Stimulated activated CD4-positive, alpha-beta T cell treated with anti-CD3 and anti-CD28 coated beads, Interleukin-4, amount 100 ng/mL, for 48 hours (primary cell): ENCODE measurements at regions not wholly inside any gene's neighbourhood (a gene's known extent, or its start where the extent isn't known, plus 50 kb on each side); places are given as distances from the start of the nearest gene placed in this dataset.

Source experiments
- DNase-seq, 2 donors: peaks; one replicate each; pipeline ENCODE4 v3.0.0-alpha.2; 2020; ENCODE audit warnings: low read depth in 2 of 2

DNA sequence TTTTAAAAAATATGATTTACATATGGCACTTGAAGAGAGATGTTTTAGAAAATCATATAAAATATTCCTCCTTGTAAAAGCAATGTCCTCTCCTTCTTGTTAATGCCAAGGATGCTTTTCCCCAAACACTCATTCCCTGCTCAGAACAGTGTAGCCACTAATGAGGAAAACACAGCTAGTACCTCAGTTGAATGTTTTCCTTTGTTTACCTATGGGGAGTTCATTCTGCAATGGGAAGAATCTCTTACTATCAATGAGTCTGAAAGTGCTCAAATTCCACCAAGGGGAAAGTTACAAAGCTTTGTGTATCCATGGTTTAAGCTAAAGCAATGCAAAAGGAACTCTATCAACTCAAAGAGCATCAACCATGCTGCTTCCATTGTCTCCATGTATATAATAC, 221.9 kb upstream of the ADGRL2 start:
- DNase-seq = no peak

DNA sequence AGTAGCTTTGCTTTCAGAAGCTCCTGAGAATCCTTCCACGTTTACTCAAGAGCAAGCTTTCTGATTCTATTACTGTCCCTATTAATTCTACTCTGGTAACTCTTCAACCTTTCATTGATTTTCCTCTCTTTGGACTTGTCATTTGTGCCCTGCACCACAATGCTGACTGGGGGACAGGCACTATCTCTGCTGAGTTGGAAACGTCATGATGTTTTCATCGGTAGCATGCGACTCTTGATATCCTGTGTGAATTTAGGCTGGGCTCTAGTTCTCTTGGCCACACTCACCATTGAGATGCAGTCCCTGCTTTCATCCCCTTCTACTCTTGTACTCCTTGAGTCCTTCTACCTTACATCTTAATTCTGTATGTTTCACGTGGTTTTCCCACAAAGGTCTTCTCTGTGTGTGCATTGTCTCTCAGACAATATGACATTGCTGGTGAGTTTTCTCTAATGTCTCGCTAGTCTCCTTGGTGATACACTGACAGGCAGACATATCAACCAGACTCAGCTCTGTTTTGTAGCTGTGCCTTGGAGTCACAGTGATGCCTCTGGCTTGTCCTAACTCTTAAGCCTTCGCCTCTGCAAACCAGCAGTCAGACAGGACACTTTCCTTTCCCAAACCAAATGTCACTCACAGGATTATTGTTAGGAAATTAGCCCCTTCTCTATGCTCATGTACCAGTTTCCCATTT, 223.6 kb upstream of the ADGRL2 start:
- no peak for DNase-seq

DNA sequence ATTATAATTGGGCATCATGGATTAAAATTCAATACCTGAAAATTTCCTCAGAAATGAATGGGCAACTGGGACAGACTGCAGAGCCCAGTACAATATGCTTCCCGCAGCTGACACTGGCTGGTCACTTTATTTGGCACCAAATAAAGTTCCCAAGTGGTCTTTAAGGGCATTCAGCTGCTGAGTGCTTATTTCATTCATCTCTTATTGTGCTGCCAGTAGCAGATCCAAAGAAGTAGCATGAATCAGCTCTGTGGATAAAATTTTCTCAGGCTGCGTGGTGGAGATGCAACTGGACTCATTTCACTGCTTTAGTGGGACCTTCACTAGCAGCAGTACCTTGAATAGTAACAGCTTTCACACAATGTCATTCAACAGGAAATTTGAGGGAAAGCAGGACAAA, 226.3 kb upstream of the ADGRL2 start:
- no peak for DNase-seq

DNA sequence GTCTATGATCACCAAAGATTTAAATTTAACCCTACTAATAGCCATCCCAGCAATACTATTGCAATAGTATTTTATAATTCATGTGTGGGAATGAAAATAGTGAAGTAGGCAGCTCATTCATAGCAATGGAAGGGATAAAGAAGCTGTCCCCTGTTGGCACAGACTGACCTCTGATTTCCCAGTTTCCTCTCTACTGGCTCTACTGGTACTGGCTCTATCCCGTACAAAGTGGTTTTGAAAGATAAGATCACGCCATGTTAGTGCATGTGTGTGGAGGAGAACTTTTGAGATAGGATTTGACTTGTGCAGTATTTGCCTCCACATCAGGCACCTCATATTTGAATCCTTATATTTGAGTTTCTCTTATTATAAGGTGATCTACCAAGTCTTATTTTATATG, 227.3 kb upstream of the ADGRL2 start:
- DNase-seq = no peak

DNA sequence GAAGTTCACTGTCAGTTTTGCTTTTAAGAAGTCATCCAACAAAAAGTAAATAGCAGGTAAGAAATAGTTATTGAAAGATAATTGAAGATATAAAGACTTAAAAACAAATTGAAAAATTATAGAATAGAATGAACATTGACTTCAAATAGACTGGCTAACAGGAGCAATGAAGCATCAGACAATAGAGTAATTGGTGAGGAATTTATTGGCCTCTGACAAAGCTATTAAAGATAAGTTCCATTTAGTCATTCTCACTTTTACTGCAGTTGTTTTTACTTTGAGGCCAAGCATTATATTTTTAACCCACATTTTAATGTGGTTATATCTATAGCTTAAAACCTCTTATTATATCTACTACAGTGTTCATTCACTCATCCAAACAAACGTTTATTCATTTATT, 228.8 kb upstream of the ADGRL2 start:
- DNase-seq = no peak

DNA sequence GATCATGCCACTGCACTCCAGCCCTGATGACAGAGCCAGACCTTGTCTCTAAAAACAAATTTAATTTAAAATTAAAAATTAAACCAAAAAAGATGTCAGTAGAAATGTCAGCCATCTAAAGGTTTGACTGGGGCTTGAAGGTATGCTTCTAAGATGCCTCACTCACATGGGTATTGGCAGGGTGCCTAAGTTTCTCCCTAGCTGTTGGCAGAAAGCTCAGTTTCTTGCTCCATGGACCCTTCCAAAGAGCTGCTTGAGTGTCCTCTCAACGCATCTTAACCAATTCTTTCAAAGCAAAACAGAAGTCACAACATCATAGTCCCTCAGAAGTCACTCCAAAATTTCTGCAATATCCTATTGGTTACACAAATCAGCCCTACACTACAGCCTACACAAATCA, 231.0 kb upstream of the ADGRL2 start:
- DNase-seq = no peak

DNA sequence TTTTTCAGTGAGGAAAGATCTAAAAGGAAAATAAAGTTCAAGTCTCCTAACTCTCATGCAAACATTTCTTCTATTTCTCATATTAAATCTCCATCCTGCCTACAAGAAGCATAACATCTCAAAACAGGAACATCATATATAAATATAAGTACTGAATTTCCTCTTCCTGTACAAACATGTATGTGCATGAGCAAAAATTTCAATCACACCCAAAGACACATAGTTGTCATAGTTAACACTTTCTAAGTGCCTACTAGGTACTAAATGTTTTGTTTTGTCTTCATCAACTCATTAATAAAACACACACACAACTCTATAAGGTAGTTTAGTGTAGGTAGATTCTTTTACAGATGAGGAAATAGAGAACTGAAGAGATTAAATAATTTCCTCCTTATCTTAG, 237.1 kb upstream of the ADGRL2 start:
- no peak for DNase-seq

DNA sequence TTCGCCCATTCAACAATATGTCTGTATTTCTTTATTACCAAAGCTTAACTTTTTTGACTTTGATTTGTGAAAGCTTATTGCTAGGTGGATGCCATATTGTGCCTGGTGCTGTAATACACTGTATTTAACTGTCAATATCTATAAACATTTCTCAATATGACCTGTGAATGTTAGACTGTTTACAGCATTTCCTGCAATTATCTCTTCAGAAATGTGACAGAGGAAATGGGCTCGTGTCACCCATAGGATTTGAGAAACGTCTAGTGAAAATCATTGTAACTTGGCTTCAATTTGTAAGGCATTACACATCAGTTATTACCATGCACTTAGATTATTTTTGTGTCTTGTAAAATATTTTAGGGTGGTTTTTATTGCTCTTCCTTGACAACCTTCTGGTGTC, 237.8 kb upstream of the ADGRL2 start:
- no peak for DNase-seq

DNA sequence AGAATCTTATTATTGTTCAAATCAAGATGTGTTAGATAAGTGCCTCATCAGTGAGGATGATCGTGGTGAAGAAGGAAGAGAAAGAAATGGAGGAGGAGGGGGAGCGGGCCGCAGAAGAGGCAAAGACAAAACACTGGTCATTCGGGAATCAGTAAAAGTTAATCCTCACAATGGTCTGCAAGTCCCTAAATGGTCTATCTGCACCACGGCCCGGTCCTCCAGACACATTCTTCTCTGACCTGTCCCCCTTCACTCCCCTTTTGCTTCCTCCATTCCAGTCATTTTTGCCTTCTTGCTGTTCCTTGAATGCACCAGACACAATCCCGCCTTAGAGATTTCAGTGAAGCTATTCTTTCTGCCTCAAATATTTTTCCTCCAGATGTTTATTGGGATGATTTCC, 240.1 kb upstream of the ADGRL2 start:
- no peak for DNase-seq

DNA sequence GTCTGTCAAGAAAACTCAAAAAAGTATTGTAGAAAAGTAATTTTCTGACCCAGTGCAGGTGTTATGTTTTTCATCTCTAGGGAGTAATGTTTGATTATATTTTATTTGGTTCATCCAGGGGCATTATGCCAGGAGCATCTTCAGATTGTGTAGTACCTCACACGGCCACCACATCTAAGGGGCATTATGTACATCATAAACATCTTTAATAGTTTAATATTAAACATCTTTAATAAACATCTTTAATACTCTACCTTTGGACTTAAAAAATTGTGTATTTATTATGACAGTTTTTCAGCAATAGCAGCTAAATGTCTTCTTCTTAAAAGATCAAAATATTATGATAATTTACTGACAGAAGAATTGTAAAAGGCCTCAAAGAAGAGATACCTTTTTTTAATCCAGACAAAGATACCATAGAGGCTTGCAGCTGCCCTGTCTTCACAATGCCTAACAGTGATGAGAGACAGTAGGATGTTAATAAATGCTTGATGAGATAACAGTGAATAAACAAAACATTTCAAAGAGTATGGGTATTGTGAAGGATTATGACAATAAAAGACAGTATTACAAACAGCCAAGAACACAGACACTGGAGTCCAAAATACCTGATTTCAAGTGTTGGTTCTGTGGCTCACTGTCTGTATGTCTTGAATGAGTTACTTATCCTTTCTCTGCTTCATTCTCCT, 240.9 kb upstream of the ADGRL2 start:
- DNase-seq = no peak

DNA sequence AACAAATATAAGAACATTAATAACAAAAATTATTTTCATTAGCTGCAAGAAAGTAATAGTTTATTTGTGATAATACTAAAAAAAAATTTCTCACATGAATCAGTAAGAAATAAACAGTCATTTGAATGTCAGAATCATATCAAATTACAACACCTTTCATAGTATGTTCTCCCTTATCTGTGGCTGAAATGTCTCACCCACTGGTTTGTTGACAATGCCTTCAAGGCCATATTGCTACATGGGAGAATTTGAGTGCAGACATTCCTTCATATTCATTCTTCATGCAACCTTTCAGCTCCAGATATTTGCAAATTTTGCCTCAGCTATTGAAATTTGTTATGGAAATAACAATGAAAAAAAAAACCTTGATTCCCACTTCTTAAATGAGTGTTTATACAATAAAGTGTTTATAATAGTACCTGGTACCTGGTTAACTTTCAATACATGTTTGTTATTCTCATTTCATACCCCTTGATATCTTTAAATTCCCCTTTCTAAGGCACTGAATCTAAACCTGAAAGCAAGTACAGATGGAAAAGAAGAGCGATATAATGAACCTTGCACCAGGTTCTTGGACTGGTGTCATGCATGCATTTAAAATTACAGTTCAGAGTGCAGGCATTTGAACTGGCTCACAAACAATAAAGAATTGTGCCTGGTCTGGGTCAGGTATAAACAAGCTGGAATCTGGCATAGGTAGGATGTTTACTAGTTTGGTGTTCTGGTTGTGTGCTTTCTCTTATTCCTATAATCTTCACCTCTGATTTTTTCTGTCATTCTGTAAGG, 242.2 kb upstream of the ADGRL2 start:
- DNase-seq = no peak

DNA sequence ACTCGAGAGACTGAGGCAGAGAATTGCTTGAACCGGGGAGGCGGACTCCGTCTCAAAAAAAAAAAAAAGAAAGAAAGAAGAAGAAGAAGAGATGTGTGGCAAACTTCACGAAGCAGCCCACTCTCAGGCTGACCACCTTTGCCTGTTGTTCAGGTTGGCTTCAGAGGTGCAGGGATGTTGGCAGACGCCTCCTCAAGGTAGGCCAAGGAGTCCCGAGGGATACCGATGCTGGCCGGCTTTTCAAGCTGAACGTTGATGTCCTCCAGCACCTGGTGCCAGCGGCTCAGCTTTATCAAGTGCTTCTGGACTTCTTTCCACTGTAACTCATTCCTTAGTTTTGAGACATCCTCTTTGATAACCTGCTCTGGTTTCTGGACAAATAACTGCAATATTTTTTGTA, 243.8 kb upstream of the ADGRL2 start:
- no peak for DNase-seq

DNA sequence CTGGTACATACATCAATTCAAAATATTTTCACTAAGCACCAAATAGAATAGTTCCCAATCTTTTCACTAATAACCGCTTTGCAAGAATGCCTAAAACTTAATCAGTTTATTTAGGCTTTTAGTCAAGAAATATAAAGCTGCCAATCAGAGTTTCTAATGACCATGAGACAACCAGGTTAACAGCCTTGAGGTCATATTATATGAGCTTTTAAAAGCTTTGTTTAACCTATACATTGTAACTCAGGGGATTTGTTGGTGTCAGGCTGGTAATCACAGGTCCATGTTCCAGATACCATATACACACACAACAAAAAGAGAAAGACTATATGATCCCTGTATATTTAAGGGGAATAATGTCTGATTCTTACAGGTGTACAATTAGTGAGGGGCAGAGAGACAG, 246.2 kb upstream of the ADGRL2 start:
- DNase-seq = no peak

DNA sequence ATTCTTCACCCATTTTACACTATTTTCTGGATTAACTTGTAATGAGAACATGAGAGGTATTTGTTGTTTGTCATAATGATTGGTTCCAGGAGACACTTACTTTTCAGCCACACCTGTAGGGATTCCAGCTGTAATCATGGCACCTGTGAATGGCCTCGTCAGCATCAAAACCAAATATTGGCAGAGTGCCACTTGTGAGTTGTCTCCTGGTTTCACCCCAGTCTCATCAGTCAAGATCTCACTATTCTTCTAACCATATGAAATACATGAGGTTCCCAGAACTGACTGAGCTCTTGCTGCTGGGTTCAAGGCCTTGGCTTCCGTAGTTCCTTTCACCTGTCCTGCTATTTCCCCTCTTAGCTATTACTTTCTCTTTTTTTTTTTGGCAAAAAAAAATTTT, 246.6 kb upstream of the ADGRL2 start:
- no peak for DNase-seq

DNA sequence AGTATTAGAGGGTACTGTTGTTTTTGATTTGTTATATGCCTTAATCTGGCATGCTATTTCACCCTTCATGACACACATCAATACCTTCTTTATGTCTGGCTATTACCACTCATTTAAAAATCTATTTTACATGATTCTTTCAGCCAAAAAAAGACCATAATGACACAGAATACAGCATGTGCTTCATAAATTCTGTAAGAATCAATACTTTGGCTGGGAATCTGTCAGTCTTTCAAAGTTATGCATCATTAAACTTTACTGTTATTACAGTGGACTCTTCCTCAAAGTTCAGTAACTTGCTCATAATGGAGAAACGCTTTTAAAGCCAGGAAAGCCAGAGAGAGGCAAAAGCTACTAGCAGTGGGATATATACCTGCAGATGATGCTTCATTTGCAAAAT, 247.2 kb upstream of the ADGRL2 start:
- no peak for DNase-seq

DNA sequence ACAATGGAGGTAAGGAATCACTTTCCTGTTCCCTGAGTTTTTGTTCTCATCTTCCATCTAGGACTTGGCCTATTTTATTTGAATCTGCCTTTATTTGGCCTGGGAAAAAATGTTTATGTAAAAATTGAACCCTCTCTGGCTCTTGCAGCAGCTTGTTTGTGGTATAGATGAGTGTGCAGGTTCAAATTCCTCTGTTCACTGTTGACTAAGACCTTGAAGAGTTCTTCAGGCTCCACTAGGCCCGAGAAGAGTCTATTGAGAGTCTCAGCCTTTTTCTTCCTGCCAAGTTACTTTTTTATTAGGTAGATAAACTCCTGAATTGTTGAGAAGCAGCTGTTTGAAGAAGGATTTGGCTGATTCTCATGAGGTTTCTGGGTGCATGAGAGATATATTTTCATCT, 248.8 kb upstream of the ADGRL2 start:
- no peak for DNase-seq

DNA sequence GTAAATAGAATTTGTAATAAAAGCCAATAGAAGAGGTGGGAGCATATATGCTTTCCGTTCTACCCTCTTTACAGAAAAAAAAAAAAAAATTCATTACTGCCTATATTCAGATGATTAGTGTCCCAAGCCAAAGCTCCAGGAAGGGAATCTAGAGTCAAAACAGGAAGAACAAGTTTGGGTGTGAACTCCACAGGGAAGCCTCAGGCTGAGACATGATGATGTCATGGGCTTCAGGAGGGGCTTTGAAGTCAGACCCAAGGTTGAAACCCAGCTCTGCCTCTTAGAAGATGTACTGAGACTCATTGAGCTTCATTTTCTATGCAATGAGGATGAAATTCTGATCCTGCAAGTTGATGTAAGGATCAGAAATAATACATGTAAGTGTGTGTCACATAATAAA, 250.0 kb upstream of the ADGRL2 start:
- DNase-seq = no peak

DNA sequence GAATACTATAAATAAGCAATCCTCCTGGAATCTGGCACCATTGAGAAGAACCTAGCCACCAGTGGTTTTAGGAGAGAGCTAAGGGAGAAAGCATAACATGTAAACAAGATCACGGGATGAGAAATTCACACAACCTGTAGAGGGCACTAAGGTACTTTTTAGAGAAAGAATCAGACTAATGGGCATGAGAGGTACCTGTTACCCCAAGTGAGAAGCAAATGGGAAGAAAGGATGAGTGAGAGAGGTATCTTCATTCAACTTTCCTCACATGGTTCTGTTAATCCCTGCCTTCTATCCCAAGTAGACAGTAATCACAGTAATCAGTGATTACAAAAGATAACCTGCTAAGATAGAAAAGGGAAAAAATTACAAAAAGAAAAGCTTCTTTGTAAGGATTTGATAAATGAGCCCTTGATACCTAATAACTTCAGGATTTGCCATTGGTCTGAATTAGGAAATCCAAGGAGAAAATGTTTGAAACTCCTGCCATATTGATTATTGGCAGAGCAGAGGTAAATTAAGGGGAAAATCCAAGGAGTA, 251.1 kb upstream of the ADGRL2 start:
- DNase-seq = no peak

DNA sequence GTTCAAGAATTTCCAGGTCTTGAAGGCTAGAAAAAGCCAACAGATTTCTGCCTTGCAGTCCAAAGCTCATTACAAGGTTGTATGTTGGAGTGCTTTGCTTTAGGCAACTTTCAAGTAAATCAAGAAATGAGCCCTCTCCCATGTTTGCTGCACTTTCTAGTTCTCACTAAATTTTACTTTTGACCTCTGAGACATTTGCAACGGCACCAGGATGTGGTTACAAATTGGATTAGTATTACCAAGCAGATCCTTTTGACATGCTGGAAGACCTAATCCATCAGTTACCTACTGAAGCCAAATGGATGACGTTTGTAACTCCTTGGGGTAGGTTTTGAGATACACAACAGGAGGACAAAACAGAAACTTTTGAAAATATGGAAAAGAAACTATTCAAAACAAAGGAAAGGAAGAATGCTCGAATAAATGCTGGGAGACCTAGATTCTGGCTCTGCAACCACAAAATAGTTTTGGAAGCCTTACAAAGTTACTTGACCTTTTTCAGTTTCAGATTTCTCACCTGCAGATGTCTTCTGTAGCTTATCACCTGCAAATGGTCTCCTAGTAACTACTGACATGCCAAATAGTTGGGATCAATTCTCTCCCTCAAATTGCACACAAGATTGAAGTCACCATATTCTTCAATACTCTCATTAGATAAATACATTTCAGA, 251.7 kb upstream of the ADGRL2 start:
- DNase-seq = no peak

DNA sequence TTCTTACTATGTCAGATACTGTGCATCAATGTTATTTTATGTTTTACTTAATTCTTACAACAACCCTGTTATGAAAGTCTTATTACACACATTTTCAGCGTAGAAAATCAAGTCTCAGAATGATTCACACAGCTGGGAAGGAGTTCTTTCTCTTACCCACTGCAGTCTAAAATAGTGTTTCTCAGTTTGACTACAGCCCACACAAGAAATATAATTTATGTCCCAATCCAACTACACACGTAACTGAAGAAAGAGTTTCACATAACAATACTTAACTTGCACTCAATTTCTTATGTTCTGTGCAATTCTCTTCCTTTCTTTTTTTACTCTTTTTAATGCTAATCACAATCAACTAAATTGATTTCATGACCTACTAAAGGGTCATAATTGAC, 252.8 kb upstream of the ADGRL2 start:
- no peak for DNase-seq

DNA sequence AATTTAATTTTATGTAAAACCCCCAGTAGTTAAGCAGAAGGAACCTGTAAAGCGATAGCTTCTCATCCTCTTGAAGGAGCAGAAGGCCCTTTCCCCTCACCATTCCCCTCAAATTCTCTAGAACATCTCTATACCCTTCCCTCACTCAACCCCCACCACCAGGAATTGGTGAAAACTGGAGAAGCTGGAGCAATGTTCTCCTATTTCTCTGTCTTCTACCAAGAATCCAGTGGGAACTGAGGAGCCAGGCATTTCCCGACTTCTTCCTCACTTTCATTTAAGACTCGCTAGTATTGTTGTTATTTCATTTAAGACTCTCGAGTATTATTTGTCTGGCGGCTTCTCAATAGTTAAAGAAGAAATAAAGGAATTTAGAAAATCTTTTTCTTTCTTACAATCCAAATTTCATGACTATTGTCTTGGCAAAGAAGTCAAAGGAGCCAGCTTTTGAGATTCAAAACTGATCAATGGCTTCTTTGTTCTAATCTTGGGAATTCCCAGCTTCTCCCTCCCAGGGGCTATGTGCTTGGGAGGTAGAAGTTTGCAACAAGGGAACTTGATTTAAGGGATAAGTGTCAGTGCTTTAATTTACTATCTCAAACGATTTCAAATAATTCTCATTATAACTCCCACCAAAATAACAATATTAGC, 253.3 kb upstream of the ADGRL2 start:
- DNase-seq = no peak

DNA sequence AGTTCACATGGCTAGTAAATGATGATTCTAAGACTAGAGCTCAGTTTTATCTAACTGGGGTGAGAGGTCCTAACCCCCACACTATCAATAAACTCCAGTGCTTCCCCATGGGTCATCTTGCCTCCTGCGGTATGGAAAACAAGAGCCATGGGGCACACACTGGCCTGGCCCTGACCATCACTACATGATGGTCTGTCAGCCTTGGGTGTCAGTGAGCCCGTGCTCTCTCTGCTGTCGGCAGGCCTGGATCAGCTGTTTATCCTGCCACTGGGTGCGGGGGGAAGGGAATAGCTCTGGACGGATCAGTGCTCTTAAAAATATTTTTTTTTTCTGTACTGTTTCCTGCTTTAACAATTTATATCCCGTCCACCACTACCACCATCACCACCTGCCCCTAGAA, 255.0 kb upstream of the ADGRL2 start:
- no peak for DNase-seq
